Epithelial cell of prostate (primary cell): ENCODE measurements at regions not wholly inside any gene's neighbourhood (a gene's known extent, or its start where the extent isn't known, plus 50 kb on each side); places are given as distances from the start of the nearest gene placed in this dataset.
"Not testable (repeated sequence)": the region's sequence is repeated elsewhere in the genome, so short reads cannot be mapped to it uniquely, and the experiment has no call there.

ENCODE experiments used
- DNase-seq: peaks from one replicate; pipeline ENCODE4 v3.0.0-alpha.2; 2011; ENCODE audit warnings: low read depth, low spot score
- H3K27ac ChIP-seq: fragments of 450-650 bp; 2 replicates; pipeline ENCODE4 v1.5.1; 2017; ENCODE audit warnings: mild to moderate bottlenecking

DNA sequence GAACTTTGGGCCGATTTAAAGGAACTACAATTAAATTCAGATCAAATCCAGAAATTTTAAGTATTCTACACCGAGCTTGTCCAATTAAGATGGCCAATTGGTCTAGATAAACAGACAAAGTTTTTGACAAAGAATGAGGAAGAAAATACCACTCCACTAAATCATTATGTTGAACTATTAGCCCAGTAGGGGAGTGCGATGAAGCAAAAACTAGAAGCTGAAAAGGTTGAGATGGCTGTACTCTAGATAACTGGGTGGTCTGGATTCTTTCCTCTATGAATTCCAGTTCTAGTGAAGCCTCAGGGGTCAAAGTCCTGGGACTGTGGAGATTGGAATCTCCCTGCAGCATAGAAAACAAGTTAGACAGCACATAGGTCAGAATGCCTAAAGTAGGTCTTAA is 418.9 kb upstream of the IMPG1 start:
- H3K27ac ChIP-seq, DNase-seq: not testable (repeated sequence)

DNA sequence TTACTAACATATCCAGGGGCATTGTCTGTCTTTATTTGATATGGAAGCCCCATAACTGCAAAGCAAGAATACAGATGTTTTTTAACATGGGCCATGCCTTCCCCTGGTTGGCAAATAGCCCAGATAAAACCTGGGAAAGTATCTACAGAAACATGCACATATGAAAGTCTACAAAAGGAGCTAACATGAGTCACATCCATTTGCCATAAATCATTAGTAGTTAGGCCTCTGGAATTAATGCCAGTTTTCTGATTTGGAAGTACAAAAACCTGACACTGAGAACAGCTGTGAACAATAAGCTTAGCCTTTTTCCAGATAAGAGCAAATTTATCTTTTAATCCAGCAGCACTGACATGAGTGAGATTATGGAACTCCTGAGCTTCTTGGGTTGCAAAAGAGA is 418.0 kb upstream of the IMPG1 start:
- H3K27ac ChIP-seq = no peak overlapping the region
- DNase-seq = no peak

DNA sequence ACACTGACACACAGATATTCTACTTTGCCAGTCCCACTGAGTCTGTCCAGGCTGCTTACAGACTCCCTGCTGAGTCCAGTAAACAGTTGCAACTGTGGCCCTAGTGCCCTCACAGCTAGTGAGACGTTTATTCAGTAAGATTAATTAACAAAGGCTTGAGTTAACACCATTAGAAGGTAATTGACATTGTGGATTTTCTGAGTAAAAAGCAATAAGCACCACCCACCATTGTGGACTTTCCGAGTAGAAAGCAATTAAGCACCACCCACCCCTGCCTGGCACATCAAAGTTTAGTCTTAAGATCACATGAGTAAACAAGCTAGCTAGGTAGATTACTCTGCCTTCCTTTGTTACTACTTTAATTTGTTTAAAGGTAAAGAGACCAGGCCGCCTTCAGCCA is 408.6 kb upstream of the IMPG1 start:
- no peak for DNase-seq
- no peak overlapping the region for H3K27ac ChIP-seq

- no peak overlapping the region for H3K27ac ChIP-seq
- no peak for DNase-seq
Measured at GRCh38 chr6:76472858-76473257, 400.4 kb upstream of the IMPG1 start.

DNA sequence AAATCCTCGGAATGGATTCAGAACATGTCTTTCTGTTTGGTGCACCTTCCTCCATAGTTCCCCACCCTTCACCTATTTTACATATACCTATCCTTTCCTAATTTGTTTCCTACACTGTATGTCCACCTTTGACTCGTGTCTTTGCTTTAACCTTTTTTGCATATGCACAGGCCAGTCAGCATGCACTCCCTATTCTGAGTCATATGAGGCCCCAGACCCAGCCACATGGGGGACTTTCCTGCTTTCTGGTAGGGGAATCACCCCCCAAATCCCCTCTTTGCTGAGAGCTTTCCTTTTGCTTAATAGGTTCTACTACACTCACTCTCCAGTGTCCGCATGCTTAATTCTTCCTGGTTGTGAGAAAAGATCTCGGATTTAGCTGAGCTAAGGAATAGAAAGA is 393.8 kb upstream of the IMPG1 start:
- no peak for DNase-seq
- H3K27ac ChIP-seq = no peak overlapping the region

DNA sequence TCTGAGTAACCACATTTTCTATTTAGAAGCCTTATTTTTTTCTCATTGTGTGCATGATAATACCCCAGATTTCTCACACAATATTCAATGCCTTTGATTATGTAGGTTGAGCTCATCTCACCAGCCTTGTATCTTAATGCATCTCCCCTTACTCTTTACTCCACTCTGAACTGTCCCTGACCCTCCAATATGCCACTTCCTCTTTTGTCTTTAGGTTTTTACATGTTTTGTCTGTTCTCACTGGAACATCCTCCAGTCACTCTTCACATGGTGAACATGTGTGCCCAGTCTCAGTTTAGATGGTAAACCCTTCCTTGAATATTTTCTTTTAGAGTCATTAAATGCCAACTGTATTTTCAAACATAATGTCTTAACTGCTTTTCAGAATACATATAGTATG is 392.9 kb upstream of the IMPG1 start:
- no peak for DNase-seq
- no peak overlapping the region for H3K27ac ChIP-seq

DNA sequence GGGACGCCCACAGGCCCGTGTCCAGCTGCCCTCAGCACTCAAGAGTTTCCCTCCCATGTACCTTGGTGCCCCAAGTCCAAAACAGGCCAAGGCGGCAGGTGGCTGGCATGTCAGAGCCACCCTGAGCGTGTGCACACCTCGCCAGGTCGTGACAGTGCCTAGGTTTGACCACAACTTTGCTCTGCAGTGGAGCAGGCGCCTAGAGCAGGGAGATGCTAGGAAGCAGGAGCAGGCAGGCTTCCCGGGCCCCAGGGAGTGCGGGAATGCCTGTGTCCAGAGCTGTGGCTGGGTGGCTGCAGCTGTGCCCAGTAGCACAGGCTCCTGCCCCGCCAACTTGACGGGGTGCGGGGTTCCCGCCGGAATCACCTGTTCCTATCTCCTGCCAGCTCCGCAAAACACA is 380.8 kb upstream of the IMPG1 start:
- DNase-seq = no peak
- H3K27ac ChIP-seq = no peak overlapping the region

DNA sequence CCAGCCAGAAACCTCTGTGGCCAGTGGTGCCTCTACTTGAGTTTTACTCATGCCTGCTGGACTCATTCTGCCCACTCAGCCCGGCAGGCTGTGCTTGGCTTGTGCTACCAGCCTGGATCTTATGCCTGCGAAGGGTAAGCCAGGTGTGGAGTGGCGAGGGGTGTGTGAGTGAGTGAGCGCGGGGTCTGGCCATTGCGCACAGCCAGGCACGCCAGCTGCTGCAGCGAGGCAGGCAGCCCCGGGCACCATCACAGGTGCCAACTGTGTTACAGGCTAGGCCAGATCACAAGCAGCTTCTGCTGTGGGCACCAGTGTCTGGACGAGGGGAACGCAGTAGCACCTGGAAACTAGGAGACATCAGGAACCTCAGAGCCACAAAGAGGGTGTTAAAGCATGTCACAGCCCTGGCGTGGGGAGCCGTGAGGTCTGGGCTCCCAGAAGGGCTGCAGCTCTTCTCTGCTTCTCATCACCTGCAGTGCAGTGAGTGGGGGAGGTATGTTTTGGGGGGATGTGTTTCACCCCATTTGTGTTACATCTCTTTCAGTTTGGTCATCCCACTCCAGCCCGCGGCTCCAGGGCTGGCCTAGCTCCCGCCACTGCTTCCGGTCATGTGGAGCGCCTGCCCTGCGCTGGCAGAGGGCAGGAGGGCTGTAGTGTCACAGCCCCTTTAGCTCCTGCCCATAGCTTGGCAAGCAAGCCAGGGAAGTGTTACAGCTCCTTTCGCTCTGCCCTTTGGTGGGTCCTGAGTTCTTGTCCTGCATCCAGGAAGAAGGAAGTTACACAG is 379.7 kb upstream of the IMPG1 start:
- no peak for DNase-seq
- H3K27ac ChIP-seq = no peak overlapping the region

- DNase-seq = no peak
- H3K27ac ChIP-seq = no peak overlapping the region
Measured at GRCh38 chr6:76448109-76448508, 375.6 kb upstream of the IMPG1 start.

DNA sequence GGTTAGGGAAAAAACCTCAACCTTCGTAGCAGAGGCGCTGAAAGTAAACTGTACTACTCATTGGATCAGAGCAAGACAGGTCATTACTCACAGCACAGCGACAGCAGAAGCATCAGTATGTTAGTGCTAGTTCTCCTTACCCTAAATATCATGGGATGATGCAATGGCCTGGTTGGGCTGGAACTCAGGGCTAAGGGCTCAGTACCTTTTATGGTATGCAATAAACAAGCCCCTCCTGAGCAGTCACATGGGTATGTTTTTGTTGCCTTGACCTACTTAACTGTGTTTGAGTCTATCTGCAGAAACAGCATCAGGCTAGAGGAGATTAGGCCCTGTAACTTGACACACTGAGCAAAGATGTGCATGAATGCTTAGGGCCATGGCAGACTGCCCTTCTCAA is 369.4 kb upstream of the IMPG1 start:
- no peak overlapping the region for H3K27ac ChIP-seq
- no peak for DNase-seq

DNA sequence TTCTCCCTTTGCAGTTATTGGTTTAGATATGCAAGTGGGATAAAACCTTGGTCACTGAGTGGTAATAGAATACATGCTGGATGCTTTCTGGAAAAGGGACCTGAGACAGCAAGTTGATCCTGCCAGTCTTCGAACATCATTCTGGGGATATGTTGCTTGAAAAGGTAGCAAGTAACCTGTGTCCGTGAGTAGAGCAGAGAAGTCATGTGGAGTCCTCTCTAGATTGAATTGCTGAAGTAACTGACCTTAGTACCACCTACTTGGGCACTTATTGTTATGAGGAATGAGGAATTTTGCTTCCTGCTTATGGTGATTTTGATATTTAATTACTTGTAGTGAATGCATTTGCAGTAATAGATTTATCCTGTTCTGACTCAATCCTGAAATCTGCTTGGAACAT is 367.3 kb upstream of the IMPG1 start:
- no peak overlapping the region for H3K27ac ChIP-seq
- no peak for DNase-seq

DNA sequence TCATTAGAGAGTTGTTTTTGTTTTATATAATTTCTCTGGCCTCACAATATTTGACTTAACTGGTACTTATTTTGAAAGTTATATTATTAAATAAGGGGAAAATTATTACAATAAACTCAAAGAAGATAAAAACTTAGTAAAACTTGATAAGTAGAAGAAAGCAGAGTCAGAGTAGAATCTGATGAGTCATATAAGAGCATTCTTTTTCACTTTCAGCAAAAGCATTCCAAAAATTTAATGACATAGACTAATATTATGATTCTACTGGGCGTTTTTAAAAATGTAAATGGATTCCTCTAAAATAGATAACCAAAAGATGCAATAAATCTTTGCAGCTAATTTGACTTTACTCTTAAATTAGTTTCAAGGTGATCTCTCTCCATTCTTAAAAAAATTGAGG is 366.3 kb upstream of the IMPG1 start:
- H3K27ac ChIP-seq = no peak overlapping the region
- no peak for DNase-seq

- DNase-seq = no peak
- no peak overlapping the region for H3K27ac ChIP-seq
Measured at GRCh38 chr6:76435174-76435573, 362.7 kb upstream of the IMPG1 start.

GRCh38 chr6:76422511-76423213 is 350.2 kb upstream of the IMPG1 start:
- H3K27ac ChIP-seq = no peak overlapping the region
- no peak for DNase-seq

DNA sequence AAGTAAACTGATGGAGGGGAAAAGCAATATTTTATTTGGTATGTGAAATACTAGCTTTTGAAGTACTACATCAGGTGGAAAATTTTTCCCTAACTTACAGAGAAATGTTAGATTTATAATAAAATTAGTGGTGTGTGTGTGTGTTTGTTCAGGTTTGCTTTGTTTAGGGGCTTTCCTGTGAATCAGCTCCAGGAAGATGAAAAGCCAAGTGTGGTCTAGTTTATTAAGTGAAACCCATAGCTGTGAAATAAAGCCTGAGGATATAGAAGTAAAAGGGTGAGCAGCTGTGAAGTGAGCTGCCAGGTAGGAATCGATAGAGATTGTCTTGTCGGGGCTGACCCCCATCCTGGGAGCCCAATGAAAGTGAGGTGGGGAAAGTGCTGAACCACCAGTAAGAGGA is 347.6 kb upstream of the IMPG1 start:
- DNase-seq = no peak
- no peak overlapping the region for H3K27ac ChIP-seq

DNA sequence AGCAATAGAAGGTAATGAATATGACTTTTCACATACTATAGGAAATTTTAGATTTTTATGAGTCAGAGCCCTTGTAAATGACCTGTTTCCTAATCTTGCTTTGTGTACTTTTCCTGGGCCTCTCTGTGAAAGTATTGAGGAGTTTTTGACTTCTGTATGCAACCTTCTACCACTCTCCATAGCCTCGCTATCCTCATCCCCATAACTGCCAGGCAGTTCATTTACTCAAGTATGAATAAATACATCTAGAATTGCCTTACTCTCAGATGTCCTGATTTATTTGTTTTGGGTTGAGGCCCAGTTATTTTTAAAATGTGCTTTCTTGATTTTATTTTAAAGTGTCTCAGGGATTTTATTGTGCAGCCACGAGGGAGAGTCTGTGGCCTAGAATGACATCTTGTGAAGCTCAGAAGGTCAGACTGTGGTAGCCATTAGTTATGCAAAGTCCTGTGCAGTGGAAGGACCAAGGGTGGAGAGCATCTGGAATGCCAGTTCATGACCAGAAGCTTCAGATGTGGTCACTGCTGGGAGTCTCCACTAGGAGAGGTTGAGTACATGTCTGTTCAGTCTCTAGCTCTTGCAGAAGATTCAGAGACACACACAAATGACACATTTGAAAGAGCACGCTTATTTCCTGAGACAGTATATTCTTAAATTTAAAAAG is 346.2 kb upstream of the IMPG1 start:
- no peak for DNase-seq

DNA sequence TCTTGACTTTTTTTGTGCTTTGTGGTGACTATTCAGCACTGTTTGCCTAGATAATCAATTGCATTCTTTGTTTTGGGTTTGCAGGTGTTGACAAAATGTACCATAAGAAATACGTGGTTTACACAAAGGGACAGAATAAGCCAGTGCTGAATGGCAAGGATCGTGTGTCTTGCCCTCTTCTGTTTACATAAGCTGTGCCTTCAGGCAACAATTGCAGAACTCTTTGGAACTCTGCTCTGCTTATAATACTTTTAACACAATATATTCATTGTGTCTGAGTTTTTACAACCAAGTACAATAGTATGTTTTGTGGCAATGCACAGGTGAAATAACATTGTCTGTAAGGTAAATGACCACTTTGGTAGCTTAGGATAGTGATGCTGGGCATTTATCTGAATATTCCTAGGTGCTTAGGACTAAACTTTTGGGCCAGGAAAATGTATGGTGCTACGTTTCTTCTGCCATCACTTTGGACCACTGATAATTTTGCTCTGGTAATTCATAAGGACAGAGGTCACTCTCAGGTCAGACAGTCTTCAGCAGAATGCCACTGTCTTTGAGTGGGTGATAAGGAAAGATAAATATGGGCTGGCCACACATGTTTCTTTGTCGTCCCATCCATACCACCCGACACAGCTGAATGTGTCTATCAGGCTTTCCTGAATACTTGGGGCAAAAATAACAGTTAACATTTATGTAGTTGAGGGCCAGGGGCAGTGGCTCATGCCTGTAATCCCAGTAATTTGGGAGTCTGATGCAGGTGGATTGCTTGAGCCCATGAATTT is 344.6 kb upstream of the IMPG1 start:
- DNase-seq = no peak
- no peak overlapping the region for H3K27ac ChIP-seq

More for the DNA sequence above, 346.2 kb upstream of the IMPG1 start:
- no peak overlapping the region for H3K27ac ChIP-seq

- H3K27ac ChIP-seq = no peak overlapping the region
- no peak for DNase-seq
Measured at GRCh38 chr6:76403064-76403463, 330.6 kb upstream of the IMPG1 start.

DNA sequence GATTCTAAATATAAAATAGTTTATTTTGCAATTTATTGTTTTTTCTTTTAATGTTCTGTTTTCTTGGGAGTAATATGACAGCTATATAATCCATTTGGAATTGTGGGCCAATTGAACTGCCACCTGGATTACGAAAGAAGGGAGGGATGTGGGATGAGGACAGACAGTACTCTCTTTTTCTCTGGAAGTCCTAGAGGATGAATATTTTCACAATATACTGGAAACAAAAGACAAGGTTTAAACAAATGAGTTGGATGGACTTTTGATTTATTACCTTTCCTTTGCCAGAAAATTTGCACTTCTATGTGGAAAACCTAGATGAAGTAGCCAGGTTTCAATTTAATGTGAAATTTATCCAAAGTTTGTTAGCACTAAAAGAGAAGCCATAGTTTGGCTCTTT is 325.5 kb upstream of the IMPG1 start:
- H3K27ac ChIP-seq = no peak overlapping the region
- no peak for DNase-seq

- no peak for DNase-seq
- H3K27ac ChIP-seq = no peak overlapping the region
Measured at GRCh38 chr6:76382201-76382600, 309.7 kb upstream of the IMPG1 start.

- no peak for DNase-seq
- no peak overlapping the region for H3K27ac ChIP-seq
Measured at GRCh38 chr6:76381612-76382011, 309.1 kb upstream of the IMPG1 start.
